C4-2B (cell line): ENCODE measurements at regions not wholly inside any gene's neighbourhood (a gene's known extent, or its start where the extent isn't known, plus 50 kb on each side); places are given as distances from the start of the nearest gene placed in this dataset.
A peak's percentile ranks its signal among the peaks of the same experiment; 100 is the strongest.

ENCODE experiments used
- H3K27ac ChIP-seq: fragments of 450-650 bp; 2 replicates; pipeline ENCODE4 v1.5.1; 2017
- CTCF ChIP-seq: fragments of 450-650 bp; conservative IDR thresholded peaks from 2 replicates; pipeline ENCODE4 v1.5.1; 2017; ENCODE audit warnings: mild to moderate bottlenecking
- ZFX ChIP-seq: fragments of 450-650 bp; IDR thresholded peaks from 2 replicates; pipeline ENCODE4 v1.6.1; 2017

GRCh38 chr14:34224221-34224620 lies 237.8 kb downstream of the SPTSSA start:
- TF ChIP-seq ZFX = no peak
- TF ChIP-seq CTCF = no peak
- H3K27ac ChIP-seq = peak overlapping the region; percentile 38; the same call in 1 of the 2 replicates

- peak overlapping the region; percentile 38; the same call in 1 of the 2 replicates for H3K27ac ChIP-seq
- TF ChIP-seq CTCF (no peak), ZFX (no peak)
Measured at GRCh38 chr14:34223373-34224148, 238.5 kb downstream of the SPTSSA start.

GRCh38 chr14:34222867-34223266 lies 239.2 kb downstream of the SPTSSA start:
- peak overlapping the region; percentile 35; the same call in 1 of the 2 replicates for H3K27ac ChIP-seq
- TF ChIP-seq CTCF (no peak), ZFX (no peak)

- no peak for TF ChIP-seq CTCF
- TF ChIP-seq ZFX = no peak
- peak overlapping the region; percentile 31 for H3K27ac ChIP-seq
Measured at GRCh38 chr14:34222122-34222521, 239.9 kb downstream of the SPTSSA start.

GRCh38 chr14:34220921-34221320 lies 241.1 kb downstream of the SPTSSA start:
- no peak overlapping the region for H3K27ac ChIP-seq
- no peak for TF ChIP-seq ZFX
- TF ChIP-seq CTCF = no peak

- TF ChIP-seq ZFX (no peak), CTCF (no peak)
- H3K27ac ChIP-seq = no peak overlapping the region
Measured at GRCh38 chr14:34220378-34220706, 241.7 kb downstream of the SPTSSA start.

- H3K27ac ChIP-seq = no peak overlapping the region
Measured at GRCh38 chr14:34219661-34220377, 242.2 kb downstream of the SPTSSA start.

More at GRCh38 chr14:34219661-34220377, 242.2 kb downstream of the SPTSSA start:
- no peak for TF ChIP-seq ZFX
- no peak for TF ChIP-seq CTCF
